ENCODE measurements at regions not wholly inside any gene's neighbourhood (a gene's known extent, or its start where the extent isn't known, plus 50 kb on each side); places are given as distances from the start of the nearest gene placed in this dataset.

- no peaks in the 10 kb centered on the region for H3K9me3 ChIP-seq
- H3K4me1 ChIP-seq: peaks cover 0 to 13% of the 10 kb centered on the region in 2 donors
- no peak overlapping the region for H3K4me3 ChIP-seq
- no peaks in the 10 kb centered on the region for H3K36me3 ChIP-seq
- DNase-seq (ENCODE audit: low spot score): no peak
- H3K27me3 ChIP-seq: no peaks in the 10 kb centered on the region
- H3K27ac ChIP-seq: no peak overlapping the region
- TF ChIP-seq CTCF (IDR thresholded peaks at IDR 0.05): no peak
These were observed 93.6 kb upstream of the ANKRD55 start for GRCh38 chr5:56326770-56327169.

GRCh38 chr5:56326116-56326515, 93.0 kb upstream of the ANKRD55 start:
- no peak for TF ChIP-seq CTCF (IDR thresholded peaks at IDR 0.05)
- Histone ChIP-seq H3K27ac (no peak overlapping the region), H3K9me3 (no peaks in the 10 kb centered on the region), H3K4me1 (peaks cover 0 to 13% of the 10 kb centered on the region in 2 donors), H3K36me3 (no peaks in the 10 kb centered on the region), H3K4me3 (no peak overlapping the region), H3K27me3 (no peaks in the 10 kb centered on the region)
- DNase-seq (ENCODE audit: low spot score): no peak

GRCh38 chr5:56325039-56325438, 91.9 kb upstream of the ANKRD55 start:
- no peak for TF ChIP-seq CTCF (IDR thresholded peaks at IDR 0.05)
- no peak overlapping the region for H3K4me3 ChIP-seq
- no peaks in the 10 kb centered on the region for H3K27me3 ChIP-seq
- peaks cover 0 to 9% of the 10 kb centered on the region in 2 donors for H3K4me1 ChIP-seq
- H3K36me3 ChIP-seq: no peaks in the 10 kb centered on the region
- DNase-seq (ENCODE audit: low spot score): no peak
- H3K27ac ChIP-seq: no peak overlapping the region
- no peaks in the 10 kb centered on the region for H3K9me3 ChIP-seq

- Histone ChIP-seq H3K9me3 (no peaks in the 10 kb centered on the region), H3K4me3 (no peak overlapping the region), H3K36me3 (no peaks in the 10 kb centered on the region), H3K27me3 (no peaks in the 10 kb centered on the region), H3K27ac (no peak overlapping the region), H3K4me1 (peaks cover 0 to 10% of the 10 kb centered on the region in 2 donors)
- no peak for TF ChIP-seq CTCF (IDR thresholded peaks at IDR 0.05)
- DNase-seq (ENCODE audit: low spot score): no peak
These were observed 90.4 kb upstream of the ANKRD55 start for GRCh38 chr5:56323505-56323904.

- H3K9me3 ChIP-seq: no peaks in the 10 kb centered on the region
- H3K36me3 ChIP-seq: no peaks in the 10 kb centered on the region
- TF ChIP-seq CTCF (IDR thresholded peaks at IDR 0.05): no peak
- H3K4me1 ChIP-seq: peaks cover 0 to 10% of the 10 kb centered on the region in 2 donors
- no peak for DNase-seq (ENCODE audit: low spot score)
- H3K4me3 ChIP-seq: no peak overlapping the region
- H3K27me3 ChIP-seq: no peaks in the 10 kb centered on the region
- H3K27ac ChIP-seq: no peak overlapping the region
These were observed 89.5 kb upstream of the ANKRD55 start for GRCh38 chr5:56322592-56322991.

- Histone ChIP-seq H3K4me3 (no peak overlapping the region), H3K36me3 (no peaks in the 10 kb centered on the region)
These were observed 88.2 kb upstream of the ANKRD55 start for GRCh38 chr5:56321236-56321881.

More at GRCh38 chr5:56321236-56321881, 88.2 kb upstream of the ANKRD55 start:
- no peaks in the 10 kb centered on the region for H3K27me3 ChIP-seq
- DNase-seq (ENCODE audit: low spot score): no peak
- TF ChIP-seq CTCF (IDR thresholded peaks at IDR 0.05): no peak
- H3K9me3 ChIP-seq: no peaks in the 10 kb centered on the region
- peaks cover 0 to 10% of the 10 kb centered on the region in 2 donors for H3K4me1 ChIP-seq
- H3K27ac ChIP-seq: no peak overlapping the region

All from right atrium auricular region (tissue), 2 donors.